ENCODE measurements at regions not wholly inside any gene's neighbourhood (a gene's known extent, or its start where the extent isn't known, plus 50 kb on each side); places are given as distances from the start of the nearest gene placed in this dataset.

DNA sequence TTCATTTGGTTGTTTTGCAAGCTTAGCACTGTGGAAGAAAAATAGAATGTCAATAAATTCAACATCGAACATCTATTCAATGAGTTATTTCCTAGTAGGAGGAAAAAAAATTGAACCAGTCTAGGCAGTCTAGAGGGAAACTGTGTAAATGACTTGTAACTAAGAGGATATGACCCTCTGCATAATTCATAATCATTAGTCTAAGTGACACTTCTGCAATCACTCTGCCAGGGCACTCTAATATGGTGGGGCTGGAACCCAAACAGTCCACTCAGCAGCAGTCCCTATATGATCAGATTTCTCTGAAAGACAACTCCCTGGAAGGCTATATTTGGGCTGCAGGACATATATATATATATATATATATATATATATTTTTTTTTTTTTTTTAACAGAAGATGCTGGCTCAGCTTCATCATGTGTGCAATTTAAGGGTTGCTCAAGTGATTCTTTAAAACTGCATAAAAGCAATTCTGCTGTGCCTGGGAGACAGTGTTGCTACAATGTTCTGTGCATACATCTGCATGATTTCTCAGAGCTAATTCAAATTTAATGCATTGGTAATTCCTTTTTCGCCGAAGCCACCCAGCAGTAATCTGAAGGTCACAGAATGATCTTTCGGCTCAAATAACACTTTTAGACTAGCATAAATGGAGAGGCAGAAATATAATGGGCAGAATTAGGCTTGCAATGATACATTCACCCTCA is 482.1 kb upstream of the ZNF608 start:
- in situ Hi-C loops (cut with HindIII; ENCODE audit: low pct_unique_long_range_greater_than_20kb, low sequenced_read_pairs): no loop called here

DNA sequence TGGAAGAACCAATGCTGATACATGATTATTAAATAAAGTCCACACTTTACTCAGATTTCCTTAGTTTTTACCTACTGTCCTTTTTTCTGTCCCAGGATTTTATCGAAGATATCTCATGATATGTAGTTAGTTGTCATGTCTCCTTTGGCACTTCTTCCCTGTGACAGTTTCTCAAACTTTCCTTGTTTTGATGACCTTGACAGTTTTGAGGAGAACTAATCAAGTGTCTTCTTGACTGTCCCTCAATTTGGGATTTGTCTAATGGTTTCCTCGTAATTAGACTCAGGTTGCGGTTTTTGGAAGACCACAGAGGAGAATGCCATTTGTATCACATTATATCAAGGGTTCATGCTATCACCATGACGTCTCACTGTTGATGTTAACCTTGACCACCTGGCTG is 483.1 kb upstream of the ZNF608 start:
- H3K27ac ChIP-seq (ENCODE audit: low read length): peak overlapping the region; percentile 44; the same call in 1 of the 2 replicates
- POLR2A ChIA-PET: no interaction called here
- BruUV-seq (replicated peaks): no TSS peak
- no peak for ATAC-seq
- intact Hi-C loops (cut with micrococcal nuclease; ENCODE audit: unreplicated experiment): no loop called here
- TF ChIP-seq, protein P1, sequence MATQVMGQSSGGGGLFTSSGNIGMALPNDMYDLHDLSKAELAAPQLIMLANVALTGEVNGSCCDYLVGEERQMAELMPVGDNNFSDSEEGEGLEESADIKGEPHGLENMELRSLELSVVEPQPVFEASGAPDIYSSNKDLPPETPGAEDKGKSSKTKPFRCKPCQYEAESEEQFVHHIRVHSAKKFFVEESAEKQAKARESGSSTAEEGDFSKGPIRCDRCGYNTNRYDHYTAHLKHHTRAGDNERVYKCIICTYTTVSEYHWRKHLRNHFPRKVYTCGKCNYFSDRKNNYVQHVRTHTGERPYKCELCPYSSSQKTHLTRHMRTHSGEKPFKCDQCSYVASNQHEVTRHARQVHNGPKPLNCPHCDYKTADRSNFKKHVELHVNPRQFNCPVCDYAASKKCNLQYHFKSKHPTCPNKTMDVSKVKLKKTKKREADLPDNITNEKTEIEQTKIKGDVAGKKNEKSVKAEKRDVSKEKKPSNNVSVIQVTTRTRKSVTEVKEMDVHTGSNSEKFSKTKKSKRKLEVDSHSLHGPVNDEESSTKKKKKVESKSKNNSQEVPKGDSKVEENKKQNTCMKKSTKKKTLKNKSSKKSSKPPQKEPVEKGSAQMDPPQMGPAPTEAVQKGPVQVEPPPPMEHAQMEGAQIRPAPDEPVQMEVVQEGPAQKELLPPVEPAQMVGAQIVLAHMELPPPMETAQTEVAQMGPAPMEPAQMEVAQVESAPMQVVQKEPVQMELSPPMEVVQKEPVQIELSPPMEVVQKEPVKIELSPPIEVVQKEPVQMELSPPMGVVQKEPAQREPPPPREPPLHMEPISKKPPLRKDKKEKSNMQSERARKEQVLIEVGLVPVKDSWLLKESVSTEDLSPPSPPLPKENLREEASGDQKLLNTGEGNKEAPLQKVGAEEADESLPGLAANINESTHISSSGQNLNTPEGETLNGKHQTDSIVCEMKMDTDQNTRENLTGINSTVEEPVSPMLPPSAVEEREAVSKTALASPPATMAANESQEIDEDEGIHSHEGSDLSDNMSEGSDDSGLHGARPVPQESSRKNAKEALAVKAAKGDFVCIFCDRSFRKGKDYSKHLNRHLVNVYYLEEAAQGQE (IDR thresholded peaks at IDR 0.05; ENCODE audit: insufficient read depth in 1 of 2, low read depth in 2 of 2, low read length in 1 of 2): no peak
- TF ChIP-seq, protein P2, sequence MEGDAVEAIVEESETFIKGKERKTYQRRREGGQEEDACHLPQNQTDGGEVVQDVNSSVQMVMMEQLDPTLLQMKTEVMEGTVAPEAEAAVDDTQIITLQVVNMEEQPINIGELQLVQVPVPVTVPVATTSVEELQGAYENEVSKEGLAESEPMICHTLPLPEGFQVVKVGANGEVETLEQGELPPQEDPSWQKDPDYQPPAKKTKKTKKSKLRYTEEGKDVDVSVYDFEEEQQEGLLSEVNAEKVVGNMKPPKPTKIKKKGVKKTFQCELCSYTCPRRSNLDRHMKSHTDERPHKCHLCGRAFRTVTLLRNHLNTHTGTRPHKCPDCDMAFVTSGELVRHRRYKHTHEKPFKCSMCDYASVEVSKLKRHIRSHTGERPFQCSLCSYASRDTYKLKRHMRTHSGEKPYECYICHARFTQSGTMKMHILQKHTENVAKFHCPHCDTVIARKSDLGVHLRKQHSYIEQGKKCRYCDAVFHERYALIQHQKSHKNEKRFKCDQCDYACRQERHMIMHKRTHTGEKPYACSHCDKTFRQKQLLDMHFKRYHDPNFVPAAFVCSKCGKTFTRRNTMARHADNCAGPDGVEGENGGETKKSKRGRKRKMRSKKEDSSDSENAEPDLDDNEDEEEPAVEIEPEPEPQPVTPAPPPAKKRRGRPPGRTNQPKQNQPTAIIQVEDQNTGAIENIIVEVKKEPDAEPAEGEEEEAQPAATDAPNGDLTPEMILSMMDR (IDR thresholded peaks at IDR 0.05): no peak
- TF ChIP-seq SIN3A (IDR thresholded peaks at IDR 0.05; ENCODE audit: borderline replicate concordance, insufficient read depth, low read depth, low read length): no peak
- no peak for TF ChIP-seq POLR2AphosphoS5 (IDR thresholded peaks at IDR 0.05; ENCODE audit: low read depth, low read length)
- TF ChIP-seq TCF7L2 (IDR thresholded peaks at IDR 0.05; ENCODE audit: low read depth, low read length): no peak
- in situ Hi-C loops (cut with HindIII; ENCODE audit: low pct_unique_long_range_greater_than_20kb, low sequenced_read_pairs): no loop called here
- H3K36me3 ChIP-seq (ENCODE audit: control insufficient read depth, insufficient read depth, low read length): no peaks in the 10 kb centered on the region
- DNase-seq (ENCODE audit: low read depth, low spot score): no peak
- H3K4me3 ChIP-seq (ENCODE audit: low read depth in 2 of 2, low read length in 2 of 2): no peak overlapping the region
- no peaks in the 10 kb centered on the region for H3K4me1 ChIP-seq (ENCODE audit: control insufficient read depth, insufficient read depth, low read length)
- no peaks in the 10 kb centered on the region for H3K9me3 ChIP-seq (ENCODE audit: control insufficient read depth, insufficient read depth, low read depth, low read length)
- no peaks in the 10 kb centered on the region for H3K27me3 ChIP-seq (ENCODE audit: control insufficient read depth, insufficient read depth, low read length)
- CTCF ChIA-PET: no interaction called here

More for the DNA sequence above, 482.1 kb upstream of the ZNF608 start:
- ChIA-PET POLR2A (no interaction called here), CTCF (interaction anchor here (0.6 to 0.7 kb wide), 2 partner anchors 20 to 27 kb away, joined by 3 to 4 read pairs; no protein-coding TSS in a partner anchor)
- no peak for ATAC-seq
- intact Hi-C loops (cut with micrococcal nuclease; ENCODE audit: unreplicated experiment): no loop called here
- H3K9me3 ChIP-seq (ENCODE audit: control insufficient read depth, insufficient read depth, low read depth, low read length): no peaks in the 10 kb centered on the region
- no peak for DNase-seq (ENCODE audit: low read depth, low spot score)
- H3K4me3 ChIP-seq (ENCODE audit: low read depth in 2 of 2, low read length in 2 of 2): no peak overlapping the region
- BruUV-seq (replicated peaks): no TSS peak
- H3K36me3 ChIP-seq (ENCODE audit: control insufficient read depth, insufficient read depth, low read length): no peaks in the 10 kb centered on the region
- H3K4me1 ChIP-seq (ENCODE audit: control insufficient read depth, insufficient read depth, low read length): no peaks in the 10 kb centered on the region
- TF ChIP-seq POLR2AphosphoS5 (IDR thresholded peaks at IDR 0.05; ENCODE audit: low read depth, low read length) (no peak), TCF7L2 (IDR thresholded peaks at IDR 0.05; ENCODE audit: low read depth, low read length) (no peak), SIN3A (IDR thresholded peaks at IDR 0.05; ENCODE audit: borderline replicate concordance, insufficient read depth, low read depth, low read length) (no peak)
- TF ChIP-seq, protein P2 (IDR thresholded peaks at IDR 0.05): no peak
- TF ChIP-seq, protein P1 (IDR thresholded peaks at IDR 0.05; ENCODE audit: insufficient read depth in 1 of 2, low read depth in 2 of 2, low read length in 1 of 2): no peak
- H3K27ac ChIP-seq (ENCODE audit: low read length): no peak overlapping the region
- no peaks in the 10 kb centered on the region for H3K27me3 ChIP-seq (ENCODE audit: control insufficient read depth, insufficient read depth, low read length)
